ENCODE measurements at regions not wholly inside any gene's neighbourhood (a gene's known extent, or its start where the extent isn't known, plus 50 kb on each side); places are given as distances from the start of the nearest gene placed in this dataset.

- no peak for TF ChIP-seq CTCF (IDR thresholded peaks at IDR 0.05; ENCODE audit: low read depth, low read length)
- TF ChIP-seq EZH2phosphoT487 (IDR thresholded peaks at IDR 0.05; ENCODE audit: low read depth) = no peak
These were observed 305.0 kb downstream of the TDRD15 start for GRCh38 chr2:21428754-21429153.
